DND-41 (cell line): ENCODE measurements at regions not wholly inside any gene's neighbourhood (a gene's known extent, or its start where the extent isn't known, plus 50 kb on each side); places are given as distances from the start of the nearest gene placed in this dataset.

ENCODE experiments used
- CTCF ChIP-seq: IDR thresholded peaks from 2 replicates; pipeline ENCODE4 v1.5.1; 2012; ENCODE audit warnings: borderline replicate concordance, low read length, moderate library complexity, mild to moderate bottlenecking; ENCODE audit not compliant: poor library complexity, severe bottlenecking; ENCODE audit errors: extremely low read depth
- EZH2 ChIP-seq: IDR thresholded peaks from 3 replicates; pipeline ENCODE4 v1.6.1; 2012; ENCODE audit warnings: borderline replicate concordance, low read depth, mild to moderate bottlenecking, moderate library complexity, low read length, inconsistent platforms; ENCODE audit not compliant: severe bottlenecking

- TF ChIP-seq EZH2 = no peak
- no peak for TF ChIP-seq CTCF
Observed at GRCh38 chr9:108367188-108367587, 488.6 kb downstream of the ACTL7B start.
